H1 (cell line): ENCODE measurements at regions not wholly inside any gene's neighbourhood (a gene's known extent, or its start where the extent isn't known, plus 50 kb on each side); places are given as distances from the start of the nearest gene placed in this dataset.

Experiments used
- CTCF ChIA-PET: fragments of 300-600 bp; sonication (Branson Sonifier 250); formaldehyde crosslinking; loops from one replicate; lab custom pipeline; 2021; ENCODE audit not compliant: partially characterized antibody; lab: Charles Lee
- POLR2A ChIA-PET: fragments of 300-600 bp; sonication (Branson Sonifier 250); formaldehyde crosslinking; loops from one replicate; lab custom pipeline; 2021; ENCODE audit warnings: inconsistent platforms; ENCODE audit not compliant: partially characterized antibody; lab: Charles Lee
- DNase-seq, 2 experiments: peaks; one replicate each; pipeline versions ENCODE4 v3.0.0 to v3.0.0-alpha.2; 2010 to 2022; ENCODE audit warnings: low spot score in 2 of 2, low read depth in 1 of 2, mixed read lengths in 1 of 2
- FAIRE-seq: peaks from 2 replicates; lab custom pipeline; 2011; peaks lifted over from hg19 to GRCh38; lab: Jason Lieb, UNC
- H2AFZ ChIP-seq: 2 replicates; pipeline ENCODE4 v1.8.1; 2012; ENCODE audit warnings: low read length, inconsistent platforms
- H2AK5ac ChIP-seq: 2 replicates; pipeline ENCODE4 v1.6.1; 2013; ENCODE audit warnings: low read depth, low read length
- H2BK120ac ChIP-seq: replicated peaks from 2 replicates; pipeline ENCODE3; 2013; ENCODE audit warnings: low read depth, low read length, inconsistent platforms
- H2BK12ac ChIP-seq: 2 replicates; pipeline ENCODE4 v1.6.1; 2013; ENCODE audit warnings: low read depth, low read length
- H2BK15ac ChIP-seq: 2 replicates; pipeline ENCODE4 v1.6.1; 2013; ENCODE audit warnings: low read length
- H2BK20ac ChIP-seq: 2 replicates; pipeline ENCODE4 v1.6.1; 2013; ENCODE audit warnings: low read length
- H2BK5ac ChIP-seq: 2 replicates; pipeline ENCODE4 v1.6.1; 2013; ENCODE audit warnings: low read depth, low read length
- H3K14ac ChIP-seq: 2 replicates; pipeline ENCODE4 v1.6.1; 2013; ENCODE audit warnings: inconsistent platforms; ENCODE audit not compliant: insufficient read length
- H3K18ac ChIP-seq: 2 replicates; pipeline ENCODE4 v1.6.1; 2013; ENCODE audit warnings: low read length; ENCODE audit errors: extremely low read depth
- H3K23ac ChIP-seq: 2 replicates; pipeline ENCODE4 v1.6.1; 2013; ENCODE audit warnings: inconsistent platforms; ENCODE audit not compliant: insufficient read length
- H3K23me2 ChIP-seq: 2 replicates; pipeline ENCODE4 v1.6.1; 2013; ENCODE audit warnings: low read depth, low read length
- H3K27ac ChIP-seq: 2 replicates; pipeline ENCODE4 v1.6.1; 2011; ENCODE audit warnings: low read depth, low read length, inconsistent platforms
- H3K27me3 ChIP-seq, 4 experiments: replicated peaks in 1 of 4; 1 replicate in 1 of 4; 2 replicates in 3 of 4; pipeline versions ENCODE4 v1.6.1 to v1.8.1; 2011 to 2013; ENCODE audit warnings: low read length in 3 of 4, mild to moderate bottlenecking in 3 of 4, inconsistent platforms in 2 of 4, mixed read lengths in 2 of 4, moderate library complexity in 1 of 4; ENCODE audit not compliant: control insufficient read depth in 3 of 4, insufficient read depth in 3 of 4; ENCODE audit errors: extremely low read depth in 1 of 4
- H3K36me3 ChIP-seq, 4 experiments: 2 replicates each; pipeline versions ENCODE4 v1.6.1 to v1.8.1; 2011 to 2013; ENCODE audit warnings: mild to moderate bottlenecking in 4 of 4, low read length in 3 of 4, moderate library complexity in 2 of 4, control low read depth in 1 of 4, inconsistent platforms in 1 of 4; ENCODE audit not compliant: insufficient read depth in 4 of 4, control insufficient read depth in 2 of 4
- H3K4ac ChIP-seq: replicated peaks from 2 replicates; pipeline ENCODE3; 2013; ENCODE audit warnings: low read length, low read depth, mixed read lengths, inconsistent platforms; ENCODE audit not compliant: insufficient read length
- H3K4me1 ChIP-seq, 4 experiments: replicated peaks in 1 of 4; 1 replicate in 1 of 4; 2 replicates in 3 of 4; pipeline versions ENCODE4 v1.6.1 to v1.8.1; 2011 to 2013; ENCODE audit warnings: low read length in 3 of 4, inconsistent platforms in 2 of 4, mixed read lengths in 1 of 4; ENCODE audit not compliant: insufficient read depth in 4 of 4, control insufficient read depth in 3 of 4
- H3K4me2 ChIP-seq, 2 experiments: 2 replicates each; pipeline versions ENCODE4 v1.6.1 to v1.8.1; 2011 to 2013; ENCODE audit warnings: low read depth in 2 of 2, low read length in 2 of 2, control low read depth in 1 of 2, inconsistent platforms in 1 of 2, mild to moderate bottlenecking in 1 of 2; ENCODE audit not compliant: insufficient read depth in 1 of 2
- H3K4me3 ChIP-seq, 4 experiments: fragments of 200-600, 300-600 bp in 1 of 4; sonication (generic), shearing (Covaris generic), sonication (Bioruptor Twin) in 1 of 4; 2 replicates each; pipeline versions ENCODE4 v1.5.1 to v1.8.1; 2011 to 2016; ENCODE audit warnings: low read length in 4 of 4, low read depth in 3 of 4, control low read depth in 2 of 4, inconsistent platforms in 2 of 4, mild to moderate bottlenecking in 2 of 4, mixed read lengths in 1 of 4, moderate library complexity in 1 of 4; ENCODE audit not compliant: insufficient read depth in 2 of 4; ENCODE audit errors: extremely low read depth in 1 of 4
- H3K56ac ChIP-seq: replicated peaks from 2 replicates; pipeline ENCODE3; 2013; ENCODE audit warnings: low read depth, mild to moderate bottlenecking, mixed read lengths, low read length, inconsistent platforms; ENCODE audit not compliant: insufficient read length
- H3K79me1 ChIP-seq: 2 replicates; pipeline ENCODE4 v1.6.1; 2013; ENCODE audit warnings: low read depth, low read length, control low read depth
- H3K79me2 ChIP-seq, 2 experiments: 2 replicates each; pipeline versions ENCODE4 v1.6.1 to v1.8.1; 2012 to 2013; ENCODE audit warnings: low read length in 2 of 2, mild to moderate bottlenecking in 2 of 2, inconsistent platforms in 1 of 2; ENCODE audit not compliant: insufficient read depth in 2 of 2, control insufficient read depth in 1 of 2
- H3K9ac ChIP-seq, 4 experiments: replicated peaks in 1 of 4; 1 replicate in 1 of 4; 2 replicates in 3 of 4; pipeline versions ENCODE4 v1.6.1 to v1.8.1; 2011 to 2013; ENCODE audit warnings: low read depth in 3 of 4, low read length in 3 of 4, control low read depth in 2 of 4, mild to moderate bottlenecking in 2 of 4, moderate library complexity in 2 of 4, inconsistent platforms in 1 of 4; ENCODE audit errors: extremely low read depth in 1 of 4
- H3K9me3 ChIP-seq, 2 experiments: 2 replicates each; pipeline versions ENCODE4 v1.6.1 to v1.8.1; 2012 to 2013; ENCODE audit warnings: mild to moderate bottlenecking in 2 of 2, moderate library complexity in 2 of 2, control low read depth in 1 of 2, inconsistent platforms in 1 of 2, low read depth in 1 of 2, low read length in 1 of 2, mixed read lengths in 1 of 2; ENCODE audit not compliant: insufficient read depth in 2 of 2
- H4K20me1 ChIP-seq, 2 experiments: replicated peaks in 1 of 2; 2 replicates each; pipeline versions ENCODE3 to v1.8.1; 2011 to 2013; ENCODE audit warnings: inconsistent platforms in 2 of 2, low read length in 2 of 2, mild to moderate bottlenecking in 1 of 2; ENCODE audit not compliant: insufficient read depth in 2 of 2, control insufficient read depth in 1 of 2
- H4K5ac ChIP-seq: 2 replicates; pipeline ENCODE4 v1.6.1; 2013; ENCODE audit warnings: low read length, low read depth, mixed read lengths, inconsistent platforms; ENCODE audit not compliant: insufficient read length
- H4K8ac ChIP-seq: 2 replicates; pipeline ENCODE4 v1.8.0; 2013; ENCODE audit warnings: mild to moderate bottlenecking, moderate library complexity, low read length, inconsistent platforms; ENCODE audit not compliant: insufficient read depth; ENCODE audit errors: extremely low read depth
- H4K91ac ChIP-seq: replicated peaks from 2 replicates; pipeline ENCODE3; 2013; ENCODE audit warnings: low read length, mixed read lengths, inconsistent platforms; ENCODE audit not compliant: insufficient read length
- HDAC6 ChIP-seq: IDR thresholded peaks from one replicate; pipeline ENCODE4 v1.7.1; 2012; ENCODE audit warnings: low read depth, mild to moderate bottlenecking, inconsistent platforms, low read length, moderate library complexity
- RBBP5 ChIP-seq: IDR thresholded peaks from 2 replicates; pipeline ENCODE4 v1.7.1; 2012; ENCODE audit warnings: low read depth, mild to moderate bottlenecking, inconsistent platforms, low read length, moderate library complexity, borderline replicate concordance
- WGBS, 2 experiments: shearing (Covaris generic) in 1 of 2; methylation state at CpG; one replicate each; pipeline versions ENCODE4 v1.1.6 to v1.1.7; 2013 to 2015; ENCODE audit warnings: low lambda C conversion rate in 2 of 2, mixed read lengths in 2 of 2, inconsistent platforms in 1 of 2, low coverage in 1 of 2, missing lambda C conversion rate in 1 of 2; ENCODE audit not compliant: insufficient replicate concordance in 2 of 2, insufficient coverage in 1 of 2, insufficient read length in 1 of 2; ENCODE audit errors: extremely low coverage in 1 of 2, missing lambda C conversion rate in 1 of 2; 5-methylcytosine and 5-hydroxymethylcytosine counted together

GRCh38 chr2:7811073-7811472, 870.8 kb upstream of the ID2 start:
- Histone ChIP-seq H3K4me3 (no peak overlapping the region), H2BK120ac (no peak overlapping the region), H3K23ac (no peak overlapping the region), H2AK5ac (no peak overlapping the region), H3K14ac (no peak overlapping the region), H3K56ac (no peak overlapping the region), H3K36me3 (no peaks in the 10 kb centered on the region), H2BK5ac (no peak overlapping the region), H3K4me1 (peaks cover 0 to 3% (median 0%) of the 10 kb centered on the region in 4 experiments; a peak in 1 of 7 replicates), H2BK20ac (no peak overlapping the region)
- POLR2A ChIA-PET = no interaction called here
- TF ChIP-seq HDAC6 (no peak), RBBP5 (no peak)
- TF ChIP-seq, all 59 proteins: peak for 0
- no peak overlapping the region for H4K91ac ChIP-seq
- H3K27ac ChIP-seq = no peak overlapping the region
- WGBS, 2 experiments = 92% methylated on average over 3 of the region's 3 CpGs; no CpG with 5 or more reads in 1 of the 2 experiments
- no peak overlapping the region; the same call in 1 of the 2 replicates for H3K18ac ChIP-seq
- no peaks in the 10 kb centered on the region for H3K79me2 ChIP-seq
- DNase-seq = no peak
- H3K9ac ChIP-seq = no peak overlapping the region
- no peak overlapping the region for H2AFZ ChIP-seq
- CTCF ChIA-PET = no interaction called here
- H2BK12ac ChIP-seq = no peak overlapping the region
- H3K9me3 ChIP-seq = peaks cover 4 to 10% of the 10 kb centered on the region in 2 experiments
- no peak overlapping the region for H4K5ac ChIP-seq
- no peak for FAIRE-seq
- no peaks in the 10 kb centered on the region for H3K27me3 ChIP-seq
- no peaks in the 10 kb centered on the region for H4K20me1 ChIP-seq
- H3K79me1 ChIP-seq = no peaks in the 10 kb centered on the region
- H2BK15ac ChIP-seq = no peak overlapping the region
- H3K4me2 ChIP-seq = no peak overlapping the region
- H4K8ac ChIP-seq = no peak overlapping the region
- no peak overlapping the region for H3K4ac ChIP-seq
- no peaks in the 10 kb centered on the region for H3K23me2 ChIP-seq
